ENCODE measurements at regions not wholly inside any gene's neighbourhood (a gene's known extent, or its start where the extent isn't known, plus 50 kb on each side); places are given as distances from the start of the nearest gene placed in this dataset.

DNA sequence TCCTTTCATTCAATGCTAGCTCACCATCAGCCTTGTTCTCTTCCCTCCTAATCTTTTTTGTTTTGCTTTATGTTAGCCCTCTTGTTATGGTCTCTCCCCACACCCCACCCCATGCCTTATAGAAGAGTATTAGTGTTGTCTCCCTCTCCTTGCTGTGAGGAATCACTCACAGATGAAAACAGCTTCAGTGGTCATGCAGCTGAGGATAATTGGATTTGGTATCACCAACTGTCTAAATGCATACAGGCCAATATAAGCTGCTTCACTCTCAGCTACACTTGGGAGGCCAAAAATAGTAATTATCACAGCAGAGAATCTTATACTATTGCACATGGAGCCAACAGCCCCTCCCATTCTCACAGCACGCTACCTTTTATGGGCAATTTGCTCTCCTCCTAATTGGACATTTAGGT lies 494.6 kb upstream of the FAM241A start:
- no peak for TF ChIP-seq CTCF (IDR thresholded peaks at IDR 0.05; ENCODE audit: poor library complexity)
- no peak for TF ChIP-seq EZH2 (IDR thresholded peaks at IDR 0.05; ENCODE audit: borderline replicate concordance)
- TF ChIP-seq EZH2phosphoT487 (IDR thresholded peaks at IDR 0.05; ENCODE audit: low read depth, severe bottlenecking, unreplicated experiment): no peak
